HFF-Myc (cell line): ENCODE measurements at regions not wholly inside any gene's neighbourhood (a gene's known extent, or its start where the extent isn't known, plus 50 kb on each side); places are given as distances from the start of the nearest gene placed in this dataset.

Source experiments
- DNase-seq: peaks from one replicate; pipeline ENCODE4 v3.0.0-alpha.2; 2011; ENCODE audit warnings: low read depth; ENCODE audit errors: extremely low read depth
- H3K4me3 ChIP-seq: replicated peaks from 2 replicates; pipeline ENCODE4 v1.5.1; 2011; ENCODE audit warnings: low read depth, mild to moderate bottlenecking, control low read depth, low read length
- CTCF ChIP-seq: IDR thresholded peaks from 2 replicates; pipeline ENCODE4 v1.5.1; 2012; ENCODE audit warnings: mild to moderate bottlenecking, low read depth, low read length, control low read depth; ENCODE audit errors: missing control alignments

- no peak for TF ChIP-seq CTCF
- H3K4me3 ChIP-seq: peak overlapping the region; percentile 40
- no peak for DNase-seq
Measured at GRCh38 chr6:28696167-28696566, 170.5 kb downstream of the GPX5 start.

GRCh38 chr6:28696682-28697081 is 171.0 kb downstream of the GPX5 start:
- no peak for DNase-seq
- H3K4me3 ChIP-seq: peak overlapping the region; percentile 40
- TF ChIP-seq CTCF: no peak

- TF ChIP-seq CTCF: no peak
- DNase-seq: no peak
- H3K4me3 ChIP-seq: no peak overlapping the region
Measured at GRCh38 chr6:28707387-28708282, 182.0 kb downstream of the GPX5 start.

GRCh38 chr6:28709478-28710349 is 184.0 kb downstream of the GPX5 start:
- H3K4me3 ChIP-seq: peak overlapping the region; percentile 38
- no peak for DNase-seq
- no peak for TF ChIP-seq CTCF

- H3K4me3 ChIP-seq: peak overlapping the region; percentile 38
- TF ChIP-seq CTCF: no peak
- DNase-seq: peak; percentile 65
Measured at GRCh38 chr6:28710466-28711191, 184.9 kb downstream of the GPX5 start.

- no peak for DNase-seq
- no peak for TF ChIP-seq CTCF
- no peak overlapping the region for H3K4me3 ChIP-seq
Measured at GRCh38 chr6:28711325-28711724, 185.6 kb downstream of the GPX5 start.
